ENCODE measurements at regions not wholly inside any gene's neighbourhood (a gene's known extent, or its start where the extent isn't known, plus 50 kb on each side); places are given as distances from the start of the nearest gene placed in this dataset.

- intact Hi-C loops (cut with micrococcal nuclease) = no loop called here
- H3K9me3 Mint-ChIP-seq = peaks cover 0 to 11% (median 0%) of the 10 kb centered on the region in 7 donors
- no peaks in the 10 kb centered on the region for H4K20me1 ChIP-seq (ENCODE audit: insufficient read depth, low read length)
- H3K36me3 Mint-ChIP-seq = no peaks in the 10 kb centered on the region
- H3K27ac Mint-ChIP-seq = no peak overlapping the region
- no peak overlapping the region for H3K4me3 ChIP-seq (replicated peaks in 1 of 3; ENCODE audit: low read depth in 2 of 3, low read length in 3 of 3)
- no peaks in the 10 kb centered on the region for H3K27me3 Mint-ChIP-seq (ENCODE audit: low read depth in 3 of 3)
- no peaks in the 10 kb centered on the region for H3K9me3 ChIP-seq (replicated peaks in 1 of 2; ENCODE audit: control insufficient read depth in 1 of 2, insufficient read depth in 1 of 2, low read length in 2 of 2)
- peaks cover 5 to 14% of the 10 kb centered on the region in 2 donors for H3K4me1 ChIP-seq (ENCODE audit: control insufficient read depth in 1 of 2, insufficient read depth in 2 of 2, low read length in 2 of 2)
- no peak overlapping the region for H2AFZ ChIP-seq (ENCODE audit: insufficient read depth, low read depth, low read length, poor library complexity, severe bottlenecking)
- TF ChIP-seq CTCF (IDR thresholded peaks at IDR 0.05) = no peak
- H3K4me3 Mint-ChIP-seq = no peak overlapping the region
- H3K4me1 Mint-ChIP-seq = peaks cover 18% of the 10 kb centered on the region
- no peaks in the 10 kb centered on the region for H3K36me3 ChIP-seq (replicated peaks in 1 of 2; ENCODE audit: control insufficient read depth in 1 of 2, insufficient read depth in 2 of 2, low read length in 2 of 2)
- H3K27me3 ChIP-seq (ENCODE audit: control insufficient read depth in 2 of 2, insufficient read depth in 2 of 2, low read length in 2 of 2) = no peaks in the 10 kb centered on the region
- no peaks in the 10 kb centered on the region for H3K79me2 ChIP-seq (ENCODE audit: insufficient read depth, low read length)
- no peak for DNase-seq
- H3K4me2 ChIP-seq (replicated peaks; ENCODE audit: extremely low read depth, low read length, poor library complexity, severe bottlenecking) = no peak overlapping the region
- H3K9ac ChIP-seq (ENCODE audit: insufficient read depth, low read length, poor library complexity, severe bottlenecking) = no peak overlapping the region
- H3K27ac ChIP-seq (ENCODE audit: low read depth in 1 of 2, low read length in 2 of 2) = no peak overlapping the region
Observed at GRCh38 chr11:88406876-88407275, 69.3 kb upstream of the CTSC start.

GRCh38 chr11:88405853-88406252 lies 68.3 kb upstream of the CTSC start:
- Histone ChIP-seq H3K27ac (ENCODE audit: low read depth in 1 of 2, low read length in 2 of 2) (no peak overlapping the region), H3K9ac (ENCODE audit: insufficient read depth, low read length, poor library complexity, severe bottlenecking) (no peak overlapping the region), H3K4me3 (replicated peaks in 1 of 3; ENCODE audit: low read depth in 2 of 3, low read length in 3 of 3) (no peak overlapping the region), H3K36me3 (replicated peaks in 1 of 2; ENCODE audit: control insufficient read depth in 1 of 2, insufficient read depth in 2 of 2, low read length in 2 of 2) (no peaks in the 10 kb centered on the region), H4K20me1 (ENCODE audit: insufficient read depth, low read length) (no peaks in the 10 kb centered on the region), H3K79me2 (ENCODE audit: insufficient read depth, low read length) (no peaks in the 10 kb centered on the region), H3K4me2 (replicated peaks; ENCODE audit: extremely low read depth, low read length, poor library complexity, severe bottlenecking) (no peak overlapping the region), H3K27me3 (ENCODE audit: control insufficient read depth in 2 of 2, insufficient read depth in 2 of 2, low read length in 2 of 2) (no peaks in the 10 kb centered on the region), H3K9me3 (replicated peaks in 1 of 2; ENCODE audit: control insufficient read depth in 1 of 2, insufficient read depth in 1 of 2, low read length in 2 of 2) (no peaks in the 10 kb centered on the region), H3K4me1 (ENCODE audit: control insufficient read depth in 1 of 2, insufficient read depth in 2 of 2, low read length in 2 of 2) (peaks cover 5 to 14% of the 10 kb centered on the region in 2 donors), H2AFZ (ENCODE audit: insufficient read depth, low read depth, low read length, poor library complexity, severe bottlenecking) (no peak overlapping the region)
- H3K4me1 Mint-ChIP-seq = peaks cover 20% of the 10 kb centered on the region
- H3K27ac Mint-ChIP-seq = no peak overlapping the region
- intact Hi-C loops (cut with micrococcal nuclease) = no loop called here
- H3K9me3 Mint-ChIP-seq = peaks cover 0 to 11% (median 0%) of the 10 kb centered on the region in 7 donors
- H3K27me3 Mint-ChIP-seq (ENCODE audit: low read depth in 3 of 3) = no peaks in the 10 kb centered on the region
- no peak for TF ChIP-seq CTCF (IDR thresholded peaks at IDR 0.05)
- H3K36me3 Mint-ChIP-seq = no peaks in the 10 kb centered on the region
- WGBS (ENCODE audit: insufficient coverage) = 92% methylated on average over 2 of the region's 4 CpGs
- H3K4me3 Mint-ChIP-seq = no peak overlapping the region
- DNase-seq = no peak
